Mesothelial cell of epicardium (in vitro differentiated cells): ENCODE measurements at regions not wholly inside any gene's neighbourhood (a gene's known extent, or its start where the extent isn't known, plus 50 kb on each side); places are given as distances from the start of the nearest gene placed in this dataset.

ENCODE experiments used
- DNase-seq, 2 experiments: peaks; one replicate each; pipeline ENCODE4 v3.0.0; 2021; ENCODE audit warnings: low spot score in 2 of 2; ENCODE audit not compliant: unreplicated experiment in 2 of 2
- H3K27ac Mint-ChIP-seq: 2 replicates; pipeline ENCODE4 v1.8.0; 2021; ENCODE audit warnings: mixed read lengths
- H3K27me3 Mint-ChIP-seq: 2 replicates; pipeline ENCODE4 v1.8.0; 2021; ENCODE audit warnings: low read depth, mixed read lengths
- H3K36me3 Mint-ChIP-seq: 2 replicates; pipeline ENCODE4 v1.8.0; 2021; ENCODE audit warnings: mixed read lengths
- H3K4me1 Mint-ChIP-seq: 2 replicates; pipeline ENCODE4 v1.8.0; 2021; ENCODE audit warnings: mixed read lengths
- H3K4me3 Mint-ChIP-seq: 2 replicates; pipeline ENCODE4 v1.8.0; 2021; ENCODE audit warnings: mild to moderate bottlenecking, moderate library complexity, mixed read lengths
- H3K9me3 Mint-ChIP-seq: 2 replicates; pipeline ENCODE4 v1.8.0; 2021; ENCODE audit warnings: mixed read lengths
- TF ChIP-seq, protein P1 (sequence below): fragments of 200-600 bp; sonication (generic); IDR thresholded peaks from one replicate; pipeline ENCODE4 v1.5.0; 2021; ENCODE audit warnings: antibody characterized with exemption; ENCODE audit not compliant: unreplicated experiment

- no peaks in the 10 kb centered on the region for H3K4me1 Mint-ChIP-seq
- H3K36me3 Mint-ChIP-seq, result no peaks in the 10 kb centered on the region
These were observed 163.8 kb upstream of the FBXL4 start for GRCh38 chr6:99111590-99111989.

DNA sequence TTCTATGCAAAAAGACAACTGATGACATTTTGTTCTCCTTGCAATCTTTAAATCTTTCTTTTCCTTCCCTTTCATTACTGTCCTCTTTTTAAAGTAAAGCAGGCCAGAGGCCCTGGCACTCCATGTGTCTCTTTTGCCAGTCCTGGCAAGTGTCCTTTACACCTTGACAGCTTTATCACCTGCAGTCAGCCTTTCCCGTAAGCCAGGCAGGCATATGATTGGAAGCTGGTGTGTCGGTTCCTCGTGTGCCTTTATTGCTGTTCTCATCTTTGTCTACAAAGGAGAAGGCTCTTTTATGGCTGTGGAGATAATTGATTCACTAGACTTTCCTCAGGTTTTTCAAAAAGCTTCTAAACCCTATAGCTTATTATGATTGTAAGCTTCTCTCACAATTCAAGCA lies 162.3 kb upstream of the FBXL4 start:
- H3K9me3 Mint-ChIP-seq, result peaks cover 10% of the 10 kb centered on the region
- H3K27ac Mint-ChIP-seq, result no peak overlapping the region
- H3K36me3 Mint-ChIP-seq, result no peaks in the 10 kb centered on the region
- no peaks in the 10 kb centered on the region for H3K4me1 Mint-ChIP-seq
- DNase-seq, result no peak
- peaks cover 29% of the 10 kb centered on the region for H3K27me3 Mint-ChIP-seq
- TF ChIP-seq, protein P1, sequence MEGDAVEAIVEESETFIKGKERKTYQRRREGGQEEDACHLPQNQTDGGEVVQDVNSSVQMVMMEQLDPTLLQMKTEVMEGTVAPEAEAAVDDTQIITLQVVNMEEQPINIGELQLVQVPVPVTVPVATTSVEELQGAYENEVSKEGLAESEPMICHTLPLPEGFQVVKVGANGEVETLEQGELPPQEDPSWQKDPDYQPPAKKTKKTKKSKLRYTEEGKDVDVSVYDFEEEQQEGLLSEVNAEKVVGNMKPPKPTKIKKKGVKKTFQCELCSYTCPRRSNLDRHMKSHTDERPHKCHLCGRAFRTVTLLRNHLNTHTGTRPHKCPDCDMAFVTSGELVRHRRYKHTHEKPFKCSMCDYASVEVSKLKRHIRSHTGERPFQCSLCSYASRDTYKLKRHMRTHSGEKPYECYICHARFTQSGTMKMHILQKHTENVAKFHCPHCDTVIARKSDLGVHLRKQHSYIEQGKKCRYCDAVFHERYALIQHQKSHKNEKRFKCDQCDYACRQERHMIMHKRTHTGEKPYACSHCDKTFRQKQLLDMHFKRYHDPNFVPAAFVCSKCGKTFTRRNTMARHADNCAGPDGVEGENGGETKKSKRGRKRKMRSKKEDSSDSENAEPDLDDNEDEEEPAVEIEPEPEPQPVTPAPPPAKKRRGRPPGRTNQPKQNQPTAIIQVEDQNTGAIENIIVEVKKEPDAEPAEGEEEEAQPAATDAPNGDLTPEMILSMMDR, result no peak
- H3K4me3 Mint-ChIP-seq, result no peak overlapping the region

More at GRCh38 chr6:99111590-99111989, 163.8 kb upstream of the FBXL4 start:
- DNase-seq, result no peak
- Mint-ChIP-seq H3K9me3 (peaks cover 10% of the 10 kb centered on the region), H3K27me3 (peaks cover 34% of the 10 kb centered on the region), H3K27ac (no peak overlapping the region), H3K4me3 (no peak overlapping the region)
- TF ChIP-seq, protein P1, result no peak

DNA sequence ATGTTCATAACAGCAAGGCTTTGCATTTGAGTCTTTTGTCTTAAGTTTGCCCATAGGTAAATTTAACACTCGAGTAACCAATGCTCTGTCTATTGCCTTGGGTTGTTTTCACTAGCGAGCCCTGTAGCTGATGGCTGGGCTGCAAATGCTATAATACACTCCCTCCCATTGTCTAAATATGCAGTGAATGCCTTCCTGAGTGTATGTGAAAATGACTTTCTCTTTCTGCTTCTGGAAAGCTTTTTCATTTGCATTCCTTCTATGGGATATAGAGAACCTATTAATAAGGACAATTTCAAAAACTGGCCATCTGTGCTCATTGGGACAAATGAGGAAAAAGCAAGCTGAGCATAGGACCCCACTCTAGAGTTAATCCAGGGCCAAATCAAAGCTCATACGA lies 156.5 kb upstream of the FBXL4 start:
- Mint-ChIP-seq H3K27me3 (peaks cover 26% of the 10 kb centered on the region), H3K9me3 (peaks cover 10% of the 10 kb centered on the region), H3K4me1 (no peaks in the 10 kb centered on the region), H3K27ac (no peak overlapping the region), H3K4me3 (no peak overlapping the region), H3K36me3 (no peaks in the 10 kb centered on the region)
- DNase-seq, result no peak
- TF ChIP-seq, protein P1, result no peak

DNA sequence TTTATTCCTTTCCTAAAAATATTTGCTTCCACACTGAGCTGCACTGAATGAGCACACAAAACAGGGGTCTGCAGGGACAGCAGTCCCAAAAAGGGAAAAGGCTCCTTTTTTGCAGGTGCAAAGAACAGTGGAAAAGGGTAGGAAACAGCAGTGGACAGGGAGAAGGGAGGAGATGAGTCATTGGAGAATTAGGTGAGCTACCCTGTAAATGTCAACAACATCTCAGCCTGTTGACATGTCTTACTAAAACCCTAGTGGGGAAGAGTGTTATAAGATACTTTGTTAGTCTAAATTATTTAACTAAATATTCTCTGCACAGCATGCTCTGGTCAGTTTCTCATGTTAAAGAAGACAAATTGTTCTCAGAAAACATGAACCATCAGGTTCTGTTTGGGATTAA lies 151.5 kb upstream of the FBXL4 start:
- Mint-ChIP-seq H3K9me3 (no peaks in the 10 kb centered on the region), H3K27me3 (peaks cover 37% of the 10 kb centered on the region), H3K4me1 (no peaks in the 10 kb centered on the region), H3K4me3 (no peak overlapping the region), H3K27ac (no peak overlapping the region), H3K36me3 (no peaks in the 10 kb centered on the region)
- TF ChIP-seq, protein P1, result no peak
- no peak for DNase-seq

DNA sequence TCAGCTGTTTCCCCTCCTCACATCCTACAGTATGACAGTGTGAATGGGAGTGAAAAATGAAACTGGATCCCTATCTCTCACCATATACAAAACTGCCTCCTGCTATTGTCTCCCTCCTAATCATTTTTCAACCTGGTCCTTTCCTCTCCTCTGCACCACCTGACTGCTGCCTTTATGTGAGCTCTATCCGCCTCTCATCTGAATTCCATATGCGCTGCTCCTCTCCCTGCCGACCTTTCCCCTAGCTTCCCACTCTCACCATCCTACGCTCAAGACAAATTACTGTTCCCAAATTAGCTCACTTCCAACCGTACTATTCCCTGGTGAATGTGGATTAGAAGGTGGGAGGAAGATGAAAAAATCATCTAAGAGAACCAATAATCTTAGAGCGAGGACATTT lies 148.4 kb upstream of the FBXL4 start:
- H3K36me3 Mint-ChIP-seq, result no peaks in the 10 kb centered on the region
- no peak overlapping the region for H3K27ac Mint-ChIP-seq
- no peak for DNase-seq
- H3K27me3 Mint-ChIP-seq, result peaks cover 42% of the 10 kb centered on the region
- peaks cover 4% of the 10 kb centered on the region for H3K4me1 Mint-ChIP-seq
- H3K9me3 Mint-ChIP-seq, result no peaks in the 10 kb centered on the region
- no peak overlapping the region for H3K4me3 Mint-ChIP-seq
- TF ChIP-seq, protein P1, result no peak
